ENCODE measurements at regions not wholly inside any gene's neighbourhood (a gene's known extent, or its start where the extent isn't known, plus 50 kb on each side); places are given as distances from the start of the nearest gene placed in this dataset.

- no peak for TF ChIP-seq CTCF (IDR thresholded peaks at IDR 0.05)
- no peak for TF ChIP-seq POLR2A (IDR thresholded peaks at IDR 0.05)
Observed at GRCh38 chr6:127402890-127403617, 56.1 kb downstream of the KIAA0408 start.
